GM19468 (cell line): ENCODE measurements at regions not wholly inside any gene's neighbourhood (a gene's known extent, or its start where the extent isn't known, plus 50 kb on each side); places are given as distances from the start of the nearest gene placed in this dataset.

Experiments
- ATAC-seq: cut with Tn5 transposase; IDR thresholded peaks from one replicate; pipeline ENCODE4 v1.9.1; 2021; ENCODE audit warnings: mild to moderate bottlenecking, moderate library complexity, moderate number of reproducible peaks; ENCODE audit not compliant: unreplicated experiment; ENCODE audit errors: extremely low read depth

GRCh38 chr3:107861422-107861821 is 229.4 kb downstream of the CD47 start:
- ATAC-seq: no peak
